LoVo (cell line): ENCODE measurements at regions not wholly inside any gene's neighbourhood (a gene's known extent, or its start where the extent isn't known, plus 50 kb on each side); places are given as distances from the start of the nearest gene placed in this dataset.
"Not testable (repeated sequence)": the region's sequence is repeated elsewhere in the genome, so short reads cannot be mapped to it uniquely, and the experiment has no call there.

Experiments
- DNase-seq: peaks from one replicate; pipeline ENCODE4 v3.0.0-alpha.2; 2016; ENCODE audit warnings: low spot score

- DNase-seq = no peak
Observed at GRCh38 chrX:4550018-4550417, 836.6 kb upstream of the PRKX start.

GRCh38 chrX:4547213-4547836 lies 833.9 kb upstream of the PRKX start:
- peak; percentile 23 for DNase-seq

GRCh38 chrX:4546178-4546577 lies 832.7 kb upstream of the PRKX start:
- not testable (repeated sequence) for DNase-seq

- no peak for DNase-seq
Observed at GRCh38 chrX:4528247-4528646, 814.8 kb upstream of the PRKX start.

- DNase-seq = no peak
Observed at GRCh38 chrX:4485912-4486311, 772.5 kb upstream of the PRKX start.

GRCh38 chrX:4484266-4484665 lies 770.8 kb upstream of the PRKX start:
- DNase-seq = no peak

- DNase-seq = no peak
Observed at GRCh38 chrX:4451591-4451990, 738.1 kb upstream of the PRKX start.

GRCh38 chrX:4450177-4450576 lies 736.7 kb upstream of the PRKX start:
- DNase-seq = no peak

- DNase-seq = no peak
Observed at GRCh38 chrX:4435905-4436304, 722.5 kb upstream of the PRKX start.

- DNase-seq = no peak
Observed at GRCh38 chrX:4397471-4397870, 684.0 kb upstream of the PRKX start.

- DNase-seq = no peak
Observed at GRCh38 chrX:4382273-4382672, 668.8 kb upstream of the PRKX start.

GRCh38 chrX:4380710-4381109 lies 667.3 kb upstream of the PRKX start:
- DNase-seq = no peak

GRCh38 chrX:4379071-4379470 lies 665.6 kb upstream of the PRKX start:
- DNase-seq = no peak

- DNase-seq = no peak
Observed at GRCh38 chrX:4373791-4374190, 660.3 kb upstream of the PRKX start.

GRCh38 chrX:4358577-4358976 lies 645.1 kb upstream of the PRKX start:
- no peak for DNase-seq

- no peak for DNase-seq
Observed at GRCh38 chrX:4322916-4323315, 609.5 kb upstream of the PRKX start.

- DNase-seq = no peak
Observed at GRCh38 chrX:4320436-4320947, 607.0 kb upstream of the PRKX start.

GRCh38 chrX:4315891-4316290 lies 602.4 kb upstream of the PRKX start:
- DNase-seq = no peak

- no peak for DNase-seq
Observed at GRCh38 chrX:4314586-4314985, 601.1 kb upstream of the PRKX start.

- DNase-seq = no peak
Observed at GRCh38 chrX:4277122-4277521, 563.7 kb upstream of the PRKX start.

GRCh38 chrX:4268676-4269075 lies 555.2 kb upstream of the PRKX start:
- DNase-seq = no peak

GRCh38 chrX:4265036-4265435 lies 551.6 kb upstream of the PRKX start:
- no peak for DNase-seq

- DNase-seq = peak; percentile 24
Observed at GRCh38 chrX:4263030-4263803, 549.8 kb upstream of the PRKX start.

- DNase-seq = no peak
Observed at GRCh38 chrX:4253092-4253491, 539.6 kb upstream of the PRKX start.
